HL-60 (cell line): ENCODE measurements at regions not wholly inside any gene's neighbourhood (a gene's known extent, or its start where the extent isn't known, plus 50 kb on each side); places are given as distances from the start of the nearest gene placed in this dataset.

Source experiments
- DNase-seq, 2 experiments: peaks; one replicate each; pipeline ENCODE4 v3.0.0-alpha.2; 2010 to 2020; ENCODE audit warnings: low read depth in 1 of 2, low spot score in 1 of 2
- H3K27ac ChIP-seq: fragments of 250-450 bp; sonication (Bioruptor Pico); replicated peaks from 2 replicates; pipeline ENCODE4 v1.5.1; 2020; ENCODE audit warnings: mild to moderate bottlenecking, moderate library complexity
- H3K27me3 ChIP-seq: fragments of 250-450 bp; sonication (Bioruptor Pico); 2 replicates; pipeline ENCODE4 v1.5.1; 2021; ENCODE audit warnings: mild to moderate bottlenecking, moderate library complexity; ENCODE audit not compliant: insufficient read depth, poor library complexity, severe bottlenecking
- H3K4me3 ChIP-seq: replicated peaks from 2 replicates; pipeline ENCODE4 v1.5.1; 2011; ENCODE audit warnings: mild to moderate bottlenecking, control low read depth, low read length; ENCODE audit not compliant: insufficient read depth
- CTCF ChIP-seq: IDR thresholded peaks from one replicate; pipeline ENCODE4 v1.5.1; 2011; ENCODE audit warnings: low read length, control low read depth, inconsistent platforms; ENCODE audit not compliant: insufficient read depth
- GABPA ChIP-seq: IDR thresholded peaks from 2 replicates; pipeline ENCODE4 v1.6.1; 2012; ENCODE audit warnings: low read depth
- POLR2AphosphoS5 ChIP-seq: IDR thresholded peaks from 2 replicates; pipeline ENCODE4 v1.6.1; 2012; ENCODE audit warnings: low read depth
- SPI1 ChIP-seq: IDR thresholded peaks from 2 replicates; pipeline ENCODE4 v1.6.1; 2012; ENCODE audit warnings: low read depth, mild to moderate bottlenecking, borderline replicate concordance
- TF ChIP-seq, protein P1 (sequence below): IDR thresholded peaks from 2 replicates; pipeline ENCODE4 v1.6.1; 2012; ENCODE audit warnings: low read depth; ENCODE audit not compliant: insufficient replicate concordance

DNA sequence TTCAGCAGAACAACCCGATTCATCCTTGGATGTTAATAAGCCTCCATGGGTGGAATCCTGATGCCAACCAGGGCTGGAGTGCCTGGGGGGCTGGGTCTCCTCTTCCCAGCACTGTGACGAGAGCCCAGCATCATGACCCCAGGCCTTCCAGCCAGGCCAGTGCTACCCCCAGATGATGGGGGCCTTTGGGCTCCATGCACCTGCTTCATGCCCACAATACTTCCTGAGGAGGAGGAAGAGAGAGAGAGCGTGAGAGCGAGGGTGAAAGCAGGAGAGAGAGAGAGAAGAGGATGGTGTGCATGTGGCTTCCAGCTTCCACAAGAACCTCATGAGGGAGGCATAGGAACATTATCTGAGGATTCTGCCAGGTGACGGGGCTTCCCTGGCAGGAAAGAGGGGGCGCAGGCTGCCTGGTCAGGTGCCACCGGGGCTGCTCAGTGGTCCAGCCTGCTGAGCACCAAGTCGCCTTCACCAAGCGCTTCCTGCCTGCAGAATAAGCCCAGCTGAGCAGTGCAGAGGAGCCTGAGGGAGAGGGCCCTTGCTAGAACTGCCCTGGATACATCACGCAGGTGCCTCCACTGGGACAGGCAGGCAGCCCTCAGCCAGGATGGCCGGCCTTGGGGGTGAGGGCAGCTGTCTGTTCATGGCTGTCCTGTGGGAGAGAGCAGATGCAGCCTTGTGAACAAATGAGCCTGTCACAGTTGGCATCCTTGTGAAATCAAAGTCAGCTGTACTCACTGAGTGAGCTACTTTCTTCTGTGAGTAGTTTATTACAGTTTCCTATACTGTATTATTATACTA is 243.3 kb upstream of the B3GAT1 start:
- Histone ChIP-seq H3K4me3 (no peak overlapping the region), H3K27ac (no peak overlapping the region), H3K27me3 (no peaks in the 10 kb centered on the region)
- TF ChIP-seq SPI1: no peak
- TF ChIP-seq POLR2AphosphoS5: no peak
- TF ChIP-seq CTCF: no peak
- TF ChIP-seq, protein P1, sequence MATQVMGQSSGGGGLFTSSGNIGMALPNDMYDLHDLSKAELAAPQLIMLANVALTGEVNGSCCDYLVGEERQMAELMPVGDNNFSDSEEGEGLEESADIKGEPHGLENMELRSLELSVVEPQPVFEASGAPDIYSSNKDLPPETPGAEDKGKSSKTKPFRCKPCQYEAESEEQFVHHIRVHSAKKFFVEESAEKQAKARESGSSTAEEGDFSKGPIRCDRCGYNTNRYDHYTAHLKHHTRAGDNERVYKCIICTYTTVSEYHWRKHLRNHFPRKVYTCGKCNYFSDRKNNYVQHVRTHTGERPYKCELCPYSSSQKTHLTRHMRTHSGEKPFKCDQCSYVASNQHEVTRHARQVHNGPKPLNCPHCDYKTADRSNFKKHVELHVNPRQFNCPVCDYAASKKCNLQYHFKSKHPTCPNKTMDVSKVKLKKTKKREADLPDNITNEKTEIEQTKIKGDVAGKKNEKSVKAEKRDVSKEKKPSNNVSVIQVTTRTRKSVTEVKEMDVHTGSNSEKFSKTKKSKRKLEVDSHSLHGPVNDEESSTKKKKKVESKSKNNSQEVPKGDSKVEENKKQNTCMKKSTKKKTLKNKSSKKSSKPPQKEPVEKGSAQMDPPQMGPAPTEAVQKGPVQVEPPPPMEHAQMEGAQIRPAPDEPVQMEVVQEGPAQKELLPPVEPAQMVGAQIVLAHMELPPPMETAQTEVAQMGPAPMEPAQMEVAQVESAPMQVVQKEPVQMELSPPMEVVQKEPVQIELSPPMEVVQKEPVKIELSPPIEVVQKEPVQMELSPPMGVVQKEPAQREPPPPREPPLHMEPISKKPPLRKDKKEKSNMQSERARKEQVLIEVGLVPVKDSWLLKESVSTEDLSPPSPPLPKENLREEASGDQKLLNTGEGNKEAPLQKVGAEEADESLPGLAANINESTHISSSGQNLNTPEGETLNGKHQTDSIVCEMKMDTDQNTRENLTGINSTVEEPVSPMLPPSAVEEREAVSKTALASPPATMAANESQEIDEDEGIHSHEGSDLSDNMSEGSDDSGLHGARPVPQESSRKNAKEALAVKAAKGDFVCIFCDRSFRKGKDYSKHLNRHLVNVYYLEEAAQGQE: no peak
- TF ChIP-seq GABPA: no peak
- DNase-seq: no peak

DNA sequence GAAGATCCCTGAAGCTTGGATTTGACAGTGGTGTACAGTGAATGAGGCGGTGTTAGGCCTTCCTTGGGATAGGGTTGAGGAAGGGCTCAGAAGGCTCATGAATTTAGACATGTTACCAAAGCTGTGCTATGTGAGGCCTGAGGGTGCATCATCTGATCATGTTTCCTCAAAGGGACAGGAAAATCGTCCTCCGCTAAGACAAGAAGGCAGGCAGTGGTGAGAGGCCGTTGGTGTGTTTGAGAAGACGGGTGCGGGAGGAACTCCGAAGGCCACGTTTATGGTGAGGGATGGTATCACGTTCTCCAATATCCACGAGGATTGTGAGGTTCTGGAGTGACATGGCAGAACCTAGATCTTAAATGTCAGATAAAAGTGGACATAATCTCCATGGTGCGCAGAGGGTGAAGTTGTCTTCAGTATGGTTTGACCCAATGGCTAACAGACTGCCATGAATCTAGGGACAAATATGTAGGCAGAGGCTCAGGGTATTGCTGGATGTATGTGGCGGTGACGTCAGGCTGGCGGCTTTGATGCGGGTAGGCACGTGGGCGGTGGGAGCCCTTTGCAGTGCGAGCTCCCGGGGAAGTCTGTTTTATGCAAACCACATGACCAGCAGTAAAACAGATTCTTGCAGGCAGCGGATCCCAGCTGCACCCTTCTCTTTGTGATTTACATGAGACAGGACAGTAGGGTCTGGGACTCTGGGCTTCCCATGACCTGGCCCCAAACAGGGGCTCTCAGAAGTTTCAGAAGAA is 242.3 kb upstream of the B3GAT1 start:
- TF ChIP-seq POLR2AphosphoS5 (no peak), GABPA (no peak), SPI1 (no peak)
- H3K27ac ChIP-seq: no peak overlapping the region
- no peak overlapping the region for H3K4me3 ChIP-seq
- H3K27me3 ChIP-seq: no peaks in the 10 kb centered on the region
- DNase-seq: no peak

- DNase-seq: no peak
- TF ChIP-seq, protein P1: no peak
- TF ChIP-seq GABPA: no peak
- no peak for TF ChIP-seq SPI1
- TF ChIP-seq POLR2AphosphoS5: no peak
- TF ChIP-seq CTCF: no peak
- Histone ChIP-seq H3K27ac (no peak overlapping the region), H3K27me3 (no peaks in the 10 kb centered on the region), H3K4me3 (no peak overlapping the region)
Measured at GRCh38 chr11:134652586-134653255, 240.7 kb upstream of the B3GAT1 start.
